ENCODE measurements at regions not wholly inside any gene's neighbourhood (a gene's known extent, or its start where the extent isn't known, plus 50 kb on each side); places are given as distances from the start of the nearest gene placed in this dataset.

DNA sequence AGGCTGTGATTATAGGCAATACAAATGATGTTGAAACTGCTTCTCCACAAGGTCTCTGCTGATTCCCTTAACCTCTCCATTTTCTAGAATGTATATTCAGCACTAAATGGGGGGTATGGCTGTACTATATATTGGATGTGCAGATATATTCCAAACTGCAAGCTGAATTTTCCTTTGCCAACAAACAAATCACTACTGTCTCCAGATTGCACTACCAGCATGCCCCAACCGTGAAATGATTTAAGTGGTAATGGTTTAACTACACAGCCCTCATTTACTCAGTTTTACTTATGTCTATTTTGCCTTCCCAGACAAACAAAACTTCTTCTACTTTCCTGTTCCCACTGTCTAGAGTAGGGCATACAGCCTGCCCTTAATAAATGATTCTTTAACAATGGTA, 112.7 kb upstream of the GAREM1 start:
- no peak for TF ChIP-seq EZH2 (IDR thresholded peaks at IDR 0.05; ENCODE audit: borderline replicate concordance, insufficient read depth, low read length, poor library complexity, severe bottlenecking)
- TF ChIP-seq, protein P1, sequence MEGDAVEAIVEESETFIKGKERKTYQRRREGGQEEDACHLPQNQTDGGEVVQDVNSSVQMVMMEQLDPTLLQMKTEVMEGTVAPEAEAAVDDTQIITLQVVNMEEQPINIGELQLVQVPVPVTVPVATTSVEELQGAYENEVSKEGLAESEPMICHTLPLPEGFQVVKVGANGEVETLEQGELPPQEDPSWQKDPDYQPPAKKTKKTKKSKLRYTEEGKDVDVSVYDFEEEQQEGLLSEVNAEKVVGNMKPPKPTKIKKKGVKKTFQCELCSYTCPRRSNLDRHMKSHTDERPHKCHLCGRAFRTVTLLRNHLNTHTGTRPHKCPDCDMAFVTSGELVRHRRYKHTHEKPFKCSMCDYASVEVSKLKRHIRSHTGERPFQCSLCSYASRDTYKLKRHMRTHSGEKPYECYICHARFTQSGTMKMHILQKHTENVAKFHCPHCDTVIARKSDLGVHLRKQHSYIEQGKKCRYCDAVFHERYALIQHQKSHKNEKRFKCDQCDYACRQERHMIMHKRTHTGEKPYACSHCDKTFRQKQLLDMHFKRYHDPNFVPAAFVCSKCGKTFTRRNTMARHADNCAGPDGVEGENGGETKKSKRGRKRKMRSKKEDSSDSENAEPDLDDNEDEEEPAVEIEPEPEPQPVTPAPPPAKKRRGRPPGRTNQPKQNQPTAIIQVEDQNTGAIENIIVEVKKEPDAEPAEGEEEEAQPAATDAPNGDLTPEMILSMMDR (IDR thresholded peaks at IDR 0.05; ENCODE audit: poor library complexity, severe bottlenecking), result no peak
- no peak for TF ChIP-seq TAF1 (IDR thresholded peaks at IDR 0.05; ENCODE audit: low read depth)
- TF ChIP-seq EP300 (conservative IDR thresholded peaks at IDR 0.05; ENCODE audit: poor library complexity, severe bottlenecking), result no peak
- TF ChIP-seq, protein P2, sequence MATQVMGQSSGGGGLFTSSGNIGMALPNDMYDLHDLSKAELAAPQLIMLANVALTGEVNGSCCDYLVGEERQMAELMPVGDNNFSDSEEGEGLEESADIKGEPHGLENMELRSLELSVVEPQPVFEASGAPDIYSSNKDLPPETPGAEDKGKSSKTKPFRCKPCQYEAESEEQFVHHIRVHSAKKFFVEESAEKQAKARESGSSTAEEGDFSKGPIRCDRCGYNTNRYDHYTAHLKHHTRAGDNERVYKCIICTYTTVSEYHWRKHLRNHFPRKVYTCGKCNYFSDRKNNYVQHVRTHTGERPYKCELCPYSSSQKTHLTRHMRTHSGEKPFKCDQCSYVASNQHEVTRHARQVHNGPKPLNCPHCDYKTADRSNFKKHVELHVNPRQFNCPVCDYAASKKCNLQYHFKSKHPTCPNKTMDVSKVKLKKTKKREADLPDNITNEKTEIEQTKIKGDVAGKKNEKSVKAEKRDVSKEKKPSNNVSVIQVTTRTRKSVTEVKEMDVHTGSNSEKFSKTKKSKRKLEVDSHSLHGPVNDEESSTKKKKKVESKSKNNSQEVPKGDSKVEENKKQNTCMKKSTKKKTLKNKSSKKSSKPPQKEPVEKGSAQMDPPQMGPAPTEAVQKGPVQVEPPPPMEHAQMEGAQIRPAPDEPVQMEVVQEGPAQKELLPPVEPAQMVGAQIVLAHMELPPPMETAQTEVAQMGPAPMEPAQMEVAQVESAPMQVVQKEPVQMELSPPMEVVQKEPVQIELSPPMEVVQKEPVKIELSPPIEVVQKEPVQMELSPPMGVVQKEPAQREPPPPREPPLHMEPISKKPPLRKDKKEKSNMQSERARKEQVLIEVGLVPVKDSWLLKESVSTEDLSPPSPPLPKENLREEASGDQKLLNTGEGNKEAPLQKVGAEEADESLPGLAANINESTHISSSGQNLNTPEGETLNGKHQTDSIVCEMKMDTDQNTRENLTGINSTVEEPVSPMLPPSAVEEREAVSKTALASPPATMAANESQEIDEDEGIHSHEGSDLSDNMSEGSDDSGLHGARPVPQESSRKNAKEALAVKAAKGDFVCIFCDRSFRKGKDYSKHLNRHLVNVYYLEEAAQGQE (IDR thresholded peaks at IDR 0.05; ENCODE audit: borderline replicate concordance), result no peak
- TF ChIP-seq SMC3 (conservative IDR thresholded peaks at IDR 0.05; ENCODE audit: poor library complexity), result no peak
- TF ChIP-seq MXI1 (conservative IDR thresholded peaks at IDR 0.05; ENCODE audit: poor library complexity, severe bottlenecking), result no peak

Data from neural cell (in vitro differentiated cells).